ENCODE measurements at regions not wholly inside any gene's neighbourhood (a gene's known extent, or its start where the extent isn't known, plus 50 kb on each side); places are given as distances from the start of the nearest gene placed in this dataset.
"Not testable (repeated sequence)": the region's sequence is repeated elsewhere in the genome, so short reads cannot be mapped to it uniquely, and the experiment has no call there.

GRCh38 chrX:112226795-112227194, 144.2 kb upstream of the TRPC5 start:
- not testable (repeated sequence) for TF ChIP-seq ESRRG (CRISPR knock-in tag; IDR thresholded peaks at IDR 0.05); ZFP30 (CRISPR knock-in tag; IDR thresholded peaks at IDR 0.05); RARB (CRISPR knock-in tag; IDR thresholded peaks at IDR 0.05); ZFP3 (CRISPR knock-in tag; IDR thresholded peaks at IDR 0.05); TOX (CRISPR knock-in tag; IDR thresholded peaks at IDR 0.05; ENCODE audit: borderline replicate concordance); ARNTL (CRISPR knock-in tag; IDR thresholded peaks at IDR 0.05; ENCODE audit: borderline replicate concordance, low read depth); TSHZ2 (CRISPR knock-in tag; IDR thresholded peaks at IDR 0.05); TCF4 (CRISPR knock-in tag; IDR thresholded peaks at IDR 0.05; ENCODE audit: borderline replicate concordance); CREB5 (CRISPR knock-in tag; IDR thresholded peaks at IDR 0.05; ENCODE audit: low read depth)

All from SK-N-SH treated with all-trans-retinoic acid at 6 μM for 48 hours (cell line).